OCI-LY3 (cell line): ENCODE measurements at regions not wholly inside any gene's neighbourhood (a gene's known extent, or its start where the extent isn't known, plus 50 kb on each side); places are given as distances from the start of the nearest gene placed in this dataset.

ENCODE experiments used
- H2AFZ ChIP-seq: fragments of 200-600, 300-600 bp; shearing (Covaris generic); 2 replicates; pipeline ENCODE4 v1.6.0; 2014; ENCODE audit warnings: antibody characterized with exemption, low read depth, low read length
- H3K27ac ChIP-seq: fragments of 200-600, 300-600 bp; sonication (generic); 2 replicates; pipeline ENCODE4 v1.5.1; 2014; ENCODE audit warnings: mild to moderate bottlenecking, low read length, moderate library complexity, mixed read lengths
- H3K27me3 ChIP-seq: fragments of 200-600, 300-600 bp; sonication (generic); 2 replicates; pipeline ENCODE4 v1.6.1; 2014; ENCODE audit warnings: low read depth, low read length, mixed read lengths
- H3K36me3 ChIP-seq: fragments of 200-600, 300-600 bp; sonication (generic); replicated peaks from 2 replicates; pipeline ENCODE3; 2014; ENCODE audit warnings: low read depth, low read length, mixed read lengths
- H3K4me1 ChIP-seq: fragments of 300-600, 200-600 bp; sonication (generic); 2 replicates; pipeline ENCODE4 v1.6.1; 2014; ENCODE audit warnings: low read length, mixed read lengths
- H3K4me2 ChIP-seq: fragments of 200-600, 300-600 bp; sonication (generic); 2 replicates; pipeline ENCODE4 v1.6.1; 2014; ENCODE audit warnings: low read length, mixed read lengths
- H3K4me3 ChIP-seq: fragments of 300-600, 200-600 bp; sonication (generic); 2 replicates; pipeline ENCODE4 v1.5.1; 2014; ENCODE audit warnings: antibody characterized with exemption, mild to moderate bottlenecking, low read length, moderate library complexity
- H3K79me2 ChIP-seq: fragments of 300-600, 200-600 bp; shearing (Covaris generic); 2 replicates; pipeline ENCODE4 v1.6.1; 2014; ENCODE audit warnings: mild to moderate bottlenecking, low read length, mixed read lengths
- H3K9ac ChIP-seq: fragments of 300-600, 200-600 bp; shearing (Covaris generic); 2 replicates; pipeline ENCODE4 v1.6.0; 2014; ENCODE audit warnings: mild to moderate bottlenecking, low read length, moderate library complexity
- H3K9me3 ChIP-seq: fragments of 200-600, 300-600 bp; shearing (Covaris generic); 2 replicates; pipeline ENCODE4 v1.6.1; 2014; ENCODE audit warnings: low read length, mixed read lengths; ENCODE audit not compliant: insufficient read depth
- H4K20me1 ChIP-seq: fragments of 200-600, 300-600 bp; sonication (generic); 2 replicates; pipeline ENCODE4 v1.6.1; 2016; ENCODE audit warnings: low read length, mixed read lengths; ENCODE audit not compliant: insufficient read depth
- EZH2phosphoT487 ChIP-seq: fragments of 200-600 bp; shearing (Covaris generic); IDR thresholded peaks from 2 replicates; pipeline ENCODE4 v1.6.1; 2018; ENCODE audit warnings: antibody characterized with exemption, mixed run types, low read depth
- TF ChIP-seq, protein P1 (sequence below): fragments of 200-600, 300-600 bp; sonication (generic); IDR thresholded peaks from 2 replicates; pipeline ENCODE4 v1.5.1; 2014; ENCODE audit warnings: antibody characterized with exemption, low read length, low read depth

DNA sequence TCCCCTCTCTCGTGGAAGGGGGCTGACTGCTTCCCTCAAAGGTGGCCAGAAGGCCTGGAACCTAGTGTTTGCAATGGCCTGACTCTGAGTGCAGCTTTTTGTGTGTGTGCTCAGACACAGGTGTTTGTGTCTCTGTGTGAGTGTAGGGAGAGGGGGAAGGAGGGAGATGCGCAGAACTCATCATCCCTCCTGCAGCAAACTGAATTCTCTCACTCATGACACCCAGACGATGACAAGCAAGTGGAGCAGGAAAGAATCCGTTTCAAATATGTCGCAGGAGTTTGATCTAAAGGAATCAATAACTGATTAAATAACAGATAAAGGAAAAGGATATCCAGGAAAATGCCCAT, 101.4 kb downstream of the TNFAIP3 start:
- H3K9me3 ChIP-seq: no peaks in the 10 kb centered on the region
- H3K4me1 ChIP-seq: peaks cover 29% of the 10 kb centered on the region
- no peak overlapping the region for H3K9ac ChIP-seq
- no peak for TF ChIP-seq EZH2phosphoT487
- TF ChIP-seq, protein P1, sequence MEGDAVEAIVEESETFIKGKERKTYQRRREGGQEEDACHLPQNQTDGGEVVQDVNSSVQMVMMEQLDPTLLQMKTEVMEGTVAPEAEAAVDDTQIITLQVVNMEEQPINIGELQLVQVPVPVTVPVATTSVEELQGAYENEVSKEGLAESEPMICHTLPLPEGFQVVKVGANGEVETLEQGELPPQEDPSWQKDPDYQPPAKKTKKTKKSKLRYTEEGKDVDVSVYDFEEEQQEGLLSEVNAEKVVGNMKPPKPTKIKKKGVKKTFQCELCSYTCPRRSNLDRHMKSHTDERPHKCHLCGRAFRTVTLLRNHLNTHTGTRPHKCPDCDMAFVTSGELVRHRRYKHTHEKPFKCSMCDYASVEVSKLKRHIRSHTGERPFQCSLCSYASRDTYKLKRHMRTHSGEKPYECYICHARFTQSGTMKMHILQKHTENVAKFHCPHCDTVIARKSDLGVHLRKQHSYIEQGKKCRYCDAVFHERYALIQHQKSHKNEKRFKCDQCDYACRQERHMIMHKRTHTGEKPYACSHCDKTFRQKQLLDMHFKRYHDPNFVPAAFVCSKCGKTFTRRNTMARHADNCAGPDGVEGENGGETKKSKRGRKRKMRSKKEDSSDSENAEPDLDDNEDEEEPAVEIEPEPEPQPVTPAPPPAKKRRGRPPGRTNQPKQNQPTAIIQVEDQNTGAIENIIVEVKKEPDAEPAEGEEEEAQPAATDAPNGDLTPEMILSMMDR: no peak
- H4K20me1 ChIP-seq: no peaks in the 10 kb centered on the region
- H3K4me2 ChIP-seq: no peak overlapping the region
- no peaks in the 10 kb centered on the region for H3K27me3 ChIP-seq
- H3K4me3 ChIP-seq: no peak overlapping the region
- H3K27ac ChIP-seq: no peak overlapping the region
- H3K79me2 ChIP-seq: no peaks in the 10 kb centered on the region
- H2AFZ ChIP-seq: no peak overlapping the region
- H3K36me3 ChIP-seq: no peaks in the 10 kb centered on the region

DNA sequence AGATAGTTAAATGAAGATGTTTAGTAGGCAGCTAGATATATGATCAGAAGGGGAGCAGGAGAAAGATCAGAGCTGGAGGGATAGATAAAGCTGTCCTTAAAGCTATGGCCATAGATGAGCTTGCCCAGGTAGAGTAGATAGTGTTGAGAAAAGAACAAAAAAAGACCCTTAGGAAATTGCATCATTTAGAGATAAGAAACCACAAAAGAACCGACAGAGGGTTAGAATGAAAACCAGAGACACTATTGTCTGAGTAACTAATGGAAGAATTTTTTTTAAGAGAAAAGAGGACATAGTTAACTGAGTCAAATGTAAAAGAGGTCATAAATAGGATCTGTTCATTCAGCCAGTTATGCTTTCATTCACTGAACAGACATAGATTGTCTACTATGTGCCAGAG, 101.8 kb downstream of the TNFAIP3 start:
- TF ChIP-seq EZH2phosphoT487: no peak
- TF ChIP-seq, protein P1: no peak
- no peaks in the 10 kb centered on the region for H3K79me2 ChIP-seq
- peaks cover 29% of the 10 kb centered on the region for H3K4me1 ChIP-seq
- H3K9ac ChIP-seq: no peak overlapping the region
- no peak overlapping the region for H3K4me2 ChIP-seq
- H3K9me3 ChIP-seq: no peaks in the 10 kb centered on the region
- H3K27me3 ChIP-seq: no peaks in the 10 kb centered on the region
- H4K20me1 ChIP-seq: no peaks in the 10 kb centered on the region
- no peak overlapping the region for H3K27ac ChIP-seq
- no peaks in the 10 kb centered on the region for H3K36me3 ChIP-seq
- no peak overlapping the region for H3K4me3 ChIP-seq
- no peak overlapping the region for H2AFZ ChIP-seq

DNA sequence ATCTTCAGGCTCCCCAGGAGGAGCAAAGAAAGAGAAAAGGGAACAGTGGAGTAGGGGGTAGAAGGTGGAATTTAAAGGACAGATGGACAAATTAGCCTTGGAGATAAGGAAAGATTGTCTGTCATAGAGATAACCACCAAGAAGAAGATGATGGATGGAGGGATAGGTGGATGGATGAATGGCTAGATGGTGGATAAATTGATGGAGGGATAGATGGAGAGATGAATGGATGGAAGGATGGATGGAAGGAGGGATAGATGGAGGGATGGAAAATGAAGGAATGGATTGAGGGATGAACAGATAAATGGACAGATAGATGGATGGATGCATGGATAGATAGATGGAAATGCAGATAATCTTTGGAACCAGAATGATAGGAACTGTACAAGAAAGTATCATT, 102.8 kb downstream of the TNFAIP3 start:
- Histone ChIP-seq H3K4me3 (no peak overlapping the region), H3K9me3 (no peaks in the 10 kb centered on the region), H2AFZ (no peak overlapping the region), H3K27me3 (no peaks in the 10 kb centered on the region), H3K9ac (no peak overlapping the region), H3K36me3 (no peaks in the 10 kb centered on the region), H3K4me1 (peaks cover 25% of the 10 kb centered on the region), H3K27ac (no peak overlapping the region), H4K20me1 (no peaks in the 10 kb centered on the region), H3K4me2 (no peak overlapping the region), H3K79me2 (no peaks in the 10 kb centered on the region)
- TF ChIP-seq EZH2phosphoT487: no peak
- TF ChIP-seq, protein P1: no peak

DNA sequence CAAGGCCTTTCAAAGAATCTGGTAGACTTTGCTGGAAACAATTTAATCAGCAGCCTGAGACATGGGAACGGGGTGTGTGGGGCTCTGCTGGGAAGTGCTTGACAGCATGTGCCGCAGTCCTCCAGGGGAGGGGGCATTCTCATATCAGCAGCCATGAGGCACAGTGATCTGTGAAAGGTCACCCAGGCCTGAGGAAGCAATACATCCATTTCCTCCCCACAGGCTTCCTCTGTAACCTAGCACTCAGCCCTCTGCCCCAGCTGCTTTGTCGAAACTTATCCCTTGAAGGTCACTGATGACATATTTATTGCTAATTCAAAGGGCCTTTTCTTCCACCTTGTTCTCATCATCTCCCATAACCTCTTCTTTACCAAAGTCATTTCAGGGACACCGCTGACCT, 103.3 kb downstream of the TNFAIP3 start:
- TF ChIP-seq, protein P1: no peak
- TF ChIP-seq EZH2phosphoT487: no peak
- no peak overlapping the region for H2AFZ ChIP-seq

More for the DNA sequence above, 103.3 kb downstream of the TNFAIP3 start:
- Histone ChIP-seq H3K9me3 (no peaks in the 10 kb centered on the region), H4K20me1 (no peaks in the 10 kb centered on the region), H3K27ac (no peak overlapping the region), H3K36me3 (no peaks in the 10 kb centered on the region), H3K4me2 (no peak overlapping the region), H3K79me2 (no peaks in the 10 kb centered on the region), H3K4me1 (peaks cover 25% of the 10 kb centered on the region), H3K9ac (no peak overlapping the region), H3K27me3 (no peaks in the 10 kb centered on the region), H3K4me3 (no peak overlapping the region)
